Uterus (tissue), 3 donors: ENCODE measurements at regions not wholly inside any gene's neighbourhood (a gene's known extent, or its start where the extent isn't known, plus 50 kb on each side); places are given as distances from the start of the nearest gene placed in this dataset.

Experiments
- DNase-seq, 2 donors: peaks; one replicate each; pipeline ENCODE4 v3.0.0-alpha.2; 2019 to 2020
- H3K27ac ChIP-seq, 2 donors: fragments of 200-600 bp; sonication (generic); 1 replicate in 1 of 2; 2 replicates in 1 of 2; pipeline ENCODE4 v1.5.1; 2016 to 2018
- H3K27me3 ChIP-seq, 2 donors: fragments of 200-600 bp; sonication (generic); one replicate each; pipeline ENCODE4 v1.5.1; 2018 to 2019; ENCODE audit warnings: control low read depth in 1 of 2
- H3K36me3 ChIP-seq, 2 donors: fragments of 200-600 bp; sonication (generic); one replicate each; pipeline ENCODE4 v1.5.1; 2019; ENCODE audit warnings: control low read depth in 1 of 2
- H3K4me1 ChIP-seq, 2 donors: fragments of 200-600 bp; sonication (generic); one replicate each; pipeline ENCODE4 v1.5.1; 2018 to 2019; ENCODE audit warnings: control low read depth in 1 of 2
- H3K4me3 ChIP-seq, 2 donors: fragments of 200-600 bp; sonication (generic); 1 replicate in 1 of 2; 2 replicates in 1 of 2; pipeline ENCODE4 v1.5.1; 2018 to 2019; ENCODE audit warnings: mild to moderate bottlenecking in 1 of 2
- H3K9me3 ChIP-seq, 2 donors: fragments of 200-600 bp; sonication (generic); one replicate each; pipeline ENCODE4 v1.5.1; 2019; ENCODE audit warnings: control low read depth in 1 of 2
- CTCF ChIP-seq, 4 experiments: fragments of 200-600 bp in 2 of 4; fragments of 450-650 bp in 2 of 4; sonication (generic) in 2 of 4; IDR thresholded peaks; one replicate each; pipeline ENCODE4 v1.5.1; 2016 to 2019; ENCODE audit warnings: antibody characterized with exemption in 4 of 4, mild to moderate bottlenecking in 2 of 4, moderate library complexity in 1 of 4
- POLR2A ChIP-seq, 2 donors: fragments of 450-650 bp; IDR thresholded peaks; one replicate each; pipeline ENCODE4 v1.6.1; 2016; ENCODE audit warnings: antibody characterized with exemption in 2 of 2, mild to moderate bottlenecking in 1 of 2, moderate library complexity in 1 of 2
- intact Hi-C: fragments of 100-400 bp; cut with DNase I; formaldehyde crosslinking; loops from one replicate; pipeline ENCODE4 v1.15.1; 2023; ENCODE audit warnings: low total_unique reads
- donor health status: DM: yes; HTN: yes; CAD: no.

GRCh38 chr6:2355150-2355549 is 109.7 kb upstream of the GMDS start:
- Histone ChIP-seq H3K27ac (no peak overlapping the region), H3K27me3 (no peaks in the 10 kb centered on the region), H3K9me3 (no peaks in the 10 kb centered on the region), H3K4me3 (no peak overlapping the region), H3K4me1 (no peaks in the 10 kb centered on the region), H3K36me3 (no peaks in the 10 kb centered on the region)
- no peak for DNase-seq
- no peak for TF ChIP-seq POLR2A (IDR thresholded peaks at IDR 0.05)
- TF ChIP-seq CTCF (IDR thresholded peaks at IDR 0.05) = no peak
- intact Hi-C loops = loop anchor here (10.0 kb wide), 1 partner anchor 160 kb away; no protein-coding TSS in a partner anchor

GRCh38 chr6:2354138-2354491 is 108.7 kb upstream of the GMDS start:
- no peaks in the 10 kb centered on the region for H3K4me1 ChIP-seq
- TF ChIP-seq POLR2A (IDR thresholded peaks at IDR 0.05) (no peak), CTCF (IDR thresholded peaks at IDR 0.05) (no peak)
- intact Hi-C loops = loop anchor here (5.0 to 10.0 kb wide), 2 partner anchors 159 to 747 kb away; partner anchors contain the start of gene FOXC1
- H3K4me3 ChIP-seq = no peak overlapping the region
- H3K27ac ChIP-seq = no peak overlapping the region
- no peaks in the 10 kb centered on the region for H3K9me3 ChIP-seq
- no peaks in the 10 kb centered on the region for H3K36me3 ChIP-seq
- no peaks in the 10 kb centered on the region for H3K27me3 ChIP-seq
- no peak for DNase-seq

- H3K4me1 ChIP-seq = no peaks in the 10 kb centered on the region
- intact Hi-C loops = loop anchor here (5.0 to 10.0 kb wide), 2 partner anchors 159 to 746 kb away; partner anchors contain the start of gene FOXC1
- no peak overlapping the region for H3K4me3 ChIP-seq
- H3K27ac ChIP-seq = no peak overlapping the region
- H3K36me3 ChIP-seq = no peaks in the 10 kb centered on the region
- H3K27me3 ChIP-seq = no peaks in the 10 kb centered on the region
- no peaks in the 10 kb centered on the region for H3K9me3 ChIP-seq
- peak; percentile 57 to 58 for DNase-seq
- no peak for TF ChIP-seq POLR2A (IDR thresholded peaks at IDR 0.05)
- peak; percentile 58 to 84 (median 74) for TF ChIP-seq CTCF (IDR thresholded peaks at IDR 0.05)
Measured at GRCh38 chr6:2353412-2354137, 108.2 kb upstream of the GMDS start.

GRCh38 chr6:2351807-2352431 is 106.5 kb upstream of the GMDS start:
- H3K4me1 ChIP-seq = no peaks in the 10 kb centered on the region
- no peaks in the 10 kb centered on the region for H3K36me3 ChIP-seq
- intact Hi-C loops = loop anchor here (5.0 to 10.0 kb wide), 2 partner anchors 157 to 745 kb away; partner anchors contain the start of gene FOXC1
- no peak for DNase-seq
- TF ChIP-seq CTCF (IDR thresholded peaks at IDR 0.05) = no peak
- TF ChIP-seq POLR2A (IDR thresholded peaks at IDR 0.05) = no peak
- no peaks in the 10 kb centered on the region for H3K27me3 ChIP-seq
- H3K9me3 ChIP-seq = no peaks in the 10 kb centered on the region
- no peak overlapping the region for H3K27ac ChIP-seq
- no peak overlapping the region for H3K4me3 ChIP-seq

GRCh38 chr6:2351090-2351489 is 105.7 kb upstream of the GMDS start:
- H3K27me3 ChIP-seq = no peaks in the 10 kb centered on the region
- DNase-seq = no peak
- H3K36me3 ChIP-seq = no peaks in the 10 kb centered on the region
- intact Hi-C loops = loop anchor here (5.0 to 10.0 kb wide), 2 partner anchors 156 to 744 kb away; partner anchors contain the start of gene FOXC1
- no peaks in the 10 kb centered on the region for H3K4me1 ChIP-seq
- H3K27ac ChIP-seq = no peak overlapping the region
- H3K9me3 ChIP-seq = no peaks in the 10 kb centered on the region
- no peak overlapping the region for H3K4me3 ChIP-seq
- TF ChIP-seq CTCF (IDR thresholded peaks at IDR 0.05) (no peak), POLR2A (IDR thresholded peaks at IDR 0.05) (no peak)
